HCT116 (cell line): ENCODE measurements at regions not wholly inside any gene's neighbourhood (a gene's known extent, or its start where the extent isn't known, plus 50 kb on each side); places are given as distances from the start of the nearest gene placed in this dataset.

Experiments
- ATAC-seq: fragments of 200-7000 bp; cut with Tn5 transposase; 2 replicates; pipeline ENCODE4 v1.9.1; 2020; ENCODE audit warnings: mild to moderate bottlenecking, moderate library complexity
- BruUV-seq: library from RNA; stranded (reverse); fragments of 400-500 nt; replicated peaks from 2 replicates; lab custom pipeline; 2021; lab: Mats Ljungman, UMichigan
- CTCF ChIA-PET: fragments of 300-600 bp; sonication (Branson Sonifier 250); formaldehyde crosslinking; loops from one replicate; lab custom pipeline; 2021; ENCODE audit warnings: antibody characterized with exemption; lab: Charles Lee
- POLR2A ChIA-PET: fragments of 300-600, 350-600 bp; sonication (Branson Sonifier 250); formaldehyde crosslinking; loops from one replicate; lab custom pipeline; 2021; ENCODE audit warnings: antibody characterized with exemption; lab: Charles Lee
- RAD21 ChIA-PET, 2 experiments: fragments of 300-600 bp; sonication (Branson Sonifier 250); formaldehyde crosslinking; loops; one replicate each; lab custom pipeline; 2023; ENCODE audit warnings: low total read pairs in 2 of 2; ENCODE audit not compliant: uncharacterized antibody in 2 of 2, unreplicated experiment in 2 of 2, low non-redundant PET in 1 of 2; lab: Charles Lee
- DNase-seq: peaks from one replicate; pipeline ENCODE4 v3.0.0-alpha.2; 2010; ENCODE audit warnings: low read depth, low spot score
- H2AFZ ChIP-seq: fragments of 200-600 bp; shearing (Covaris generic), sonication (generic); 2 replicates; pipeline ENCODE4 v1.6.1; 2017; ENCODE audit warnings: low read depth, mixed run types, mixed read lengths, antibody characterized with exemption, low read length; ENCODE audit not compliant: poor library complexity, severe bottlenecking
- H3K27ac ChIP-seq: 2 replicates; pipeline ENCODE4 v1.5.1; 2012; ENCODE audit warnings: low read depth, low read length
- H3K27me3 ChIP-seq: fragments of 200-600 bp; sonication (generic); 2 replicates; pipeline ENCODE4 v1.6.1; 2016; ENCODE audit warnings: mixed run types, low read length, mixed read lengths; ENCODE audit not compliant: insufficient read depth
- H3K36me3 ChIP-seq, 2 experiments: fragments of 200-500 bp in 1 of 2; fragments of 200-600 bp in 1 of 2; sonication (Bioruptor generic) in 1 of 2; sonication (generic) in 1 of 2; 2 replicates each; pipeline versions ENCODE4 v1.5.1 to v1.6.1; 2014 to 2016; ENCODE audit warnings: low read length in 2 of 2, inconsistent platforms in 1 of 2, mixed read lengths in 1 of 2, mixed run types in 1 of 2; ENCODE audit not compliant: insufficient read depth in 2 of 2, control insufficient read depth in 1 of 2
- H3K4me1 ChIP-seq, 2 experiments: fragments of 200-600 bp in 1 of 2; sonication (generic) in 1 of 2; 2 replicates each; pipeline versions ENCODE4 v1.5.1 to v1.6.1; 2012 to 2017; ENCODE audit warnings: low read length in 2 of 2, inconsistent platforms in 1 of 2, mild to moderate bottlenecking in 1 of 2, mixed read lengths in 1 of 2, mixed run types in 1 of 2, moderate library complexity in 1 of 2; ENCODE audit not compliant: insufficient read depth in 2 of 2, control insufficient read depth in 1 of 2
- H3K4me2 ChIP-seq: fragments of 200-600 bp; sonication (generic); 2 replicates; pipeline ENCODE4 v1.6.1; 2017; ENCODE audit warnings: mixed run types, low read length, mixed read lengths
- H3K4me3 ChIP-seq, 2 experiments: fragments of 200-600 bp in 1 of 2; sonication (generic) in 1 of 2; replicated peaks in 1 of 2; 2 replicates each; pipeline ENCODE4 v1.5.1; 2011 to 2016; ENCODE audit warnings: low read length in 2 of 2, control low read depth in 1 of 2, low read depth in 1 of 2, mild to moderate bottlenecking in 1 of 2, mixed read lengths in 1 of 2, mixed run types in 1 of 2
- H3K79me2 ChIP-seq: fragments of 200-600 bp; sonication (generic); 2 replicates; pipeline ENCODE4 v1.6.1; 2017; ENCODE audit warnings: mild to moderate bottlenecking, mixed run types, low read length, moderate library complexity, mixed read lengths; ENCODE audit not compliant: insufficient read depth
- H3K9ac ChIP-seq: fragments of 200-600 bp; sonication (generic); 2 replicates; pipeline ENCODE4 v1.6.1; 2016; ENCODE audit warnings: low read length, mixed read lengths
- H3K9me2 ChIP-seq: fragments of 200-600 bp; sonication (generic), shearing (Covaris generic); 2 replicates; pipeline ENCODE4 v1.6.1; 2017; ENCODE audit warnings: mixed run types, mild to moderate bottlenecking, moderate library complexity; ENCODE audit not compliant: insufficient read depth
- H3K9me3 ChIP-seq, 2 experiments: fragments of 200-500 bp in 1 of 2; fragments of 200-600 bp in 1 of 2; sonication (Bioruptor generic) in 1 of 2; sonication (generic) in 1 of 2; 2 replicates each; pipeline ENCODE4 v1.6.1; 2014 to 2017; ENCODE audit warnings: low read length in 2 of 2, mixed read lengths in 2 of 2, inconsistent platforms in 1 of 2, low read depth in 1 of 2, mild to moderate bottlenecking in 1 of 2, mixed run types in 1 of 2, moderate library complexity in 1 of 2; ENCODE audit not compliant: control insufficient read depth in 1 of 2, insufficient read depth in 1 of 2
- H4K20me1 ChIP-seq: fragments of 200-600 bp; sonication (generic), shearing (Covaris generic); 2 replicates; pipeline ENCODE4 v1.6.1; 2017; ENCODE audit warnings: mixed run types, mild to moderate bottlenecking, moderate library complexity; ENCODE audit not compliant: insufficient read depth
- CEBPB ChIP-seq: IDR thresholded peaks from 2 replicates; pipeline ENCODE4 v1.6.1; 2012; ENCODE audit warnings: low read depth
- EGR1 ChIP-seq: IDR thresholded peaks from 2 replicates; pipeline ENCODE4 v1.6.1; 2012; ENCODE audit warnings: low read depth
- ELF1 ChIP-seq: IDR thresholded peaks from 2 replicates; pipeline ENCODE4 v1.6.1; 2012; ENCODE audit warnings: low read depth, borderline replicate concordance
- EZH2phosphoT487 ChIP-seq: fragments of 200-600 bp; IDR thresholded peaks from 2 replicates; pipeline ENCODE4 v1.6.1; 2018; ENCODE audit warnings: antibody characterized with exemption, borderline replicate concordance
- FOSL1 ChIP-seq: IDR thresholded peaks from 2 replicates; pipeline ENCODE4 v1.6.1; 2012; ENCODE audit warnings: low read depth
- POLR2A ChIP-seq: IDR thresholded peaks from 2 replicates; pipeline ENCODE4 v1.7.0; 2011; ENCODE audit warnings: borderline replicate concordance; ENCODE audit not compliant: insufficient read depth, insufficient read length; ENCODE audit errors: extremely low read depth
- RAD21 ChIP-seq: IDR thresholded peaks from 2 replicates; pipeline ENCODE4 v1.6.1; 2012; ENCODE audit warnings: low read depth, mild to moderate bottlenecking
- SP1 ChIP-seq: IDR thresholded peaks from 2 replicates; pipeline ENCODE4 v1.6.1; 2012; ENCODE audit warnings: low read depth
- SRF ChIP-seq: IDR thresholded peaks from 2 replicates; pipeline ENCODE4 v1.6.1; 2012; ENCODE audit warnings: low read depth
- TCF7L2 ChIP-seq: IDR thresholded peaks from 2 replicates; pipeline ENCODE4 v1.7.0; 2011; ENCODE audit warnings: borderline replicate concordance, inconsistent platforms; ENCODE audit not compliant: insufficient read depth, insufficient read length; ENCODE audit errors: extremely low read depth
- YY1 ChIP-seq: IDR thresholded peaks from 2 replicates; pipeline ENCODE4 v1.6.1; 2011; ENCODE audit warnings: low read length, low read depth, moderate library complexity, mild to moderate bottlenecking; ENCODE audit not compliant: insufficient replicate concordance; ENCODE audit errors: extremely low read depth
- ZFX ChIP-seq: fragments of 450-650 bp; IDR thresholded peaks from 2 replicates; pipeline ENCODE4 v1.6.1; 2017
- ZNF274 ChIP-seq: fragments of 200-500 bp; sonication (Bioruptor generic); IDR thresholded peaks from 2 replicates; pipeline ENCODE4 v1.6.1; 2014; ENCODE audit warnings: mild to moderate bottlenecking, low read depth, low read length, inconsistent platforms
- intact Hi-C: fragments of 100-400 bp; cut with micrococcal nuclease; formaldehyde crosslinking; loops from 2 replicates; pipeline ENCODE4 v1.10.0; 2022
- TF ChIP-seq, protein P1 (sequence below), 3 experiments: fragments of 200-600 bp in 1 of 3; sonication (generic) in 1 of 3; IDR thresholded peaks in 2 of 3; conservative IDR thresholded peaks in 1 of 3; 2 replicates each; pipeline ENCODE4 v1.5.1; 2012 to 2017; ENCODE audit warnings: low read depth in 2 of 3, low read length in 2 of 3, antibody characterized with exemption in 1 of 3, borderline replicate concordance in 1 of 3, control low read depth in 1 of 3, mild to moderate bottlenecking in 1 of 3, mixed read lengths in 1 of 3, mixed run types in 1 of 3, moderate library complexity in 1 of 3; ENCODE audit not compliant: insufficient read depth in 1 of 3
- TF ChIP-seq, protein P2 (sequence below): IDR thresholded peaks from 2 replicates; pipeline ENCODE4 v1.6.1; 2012; ENCODE audit warnings: low read depth

DNA sequence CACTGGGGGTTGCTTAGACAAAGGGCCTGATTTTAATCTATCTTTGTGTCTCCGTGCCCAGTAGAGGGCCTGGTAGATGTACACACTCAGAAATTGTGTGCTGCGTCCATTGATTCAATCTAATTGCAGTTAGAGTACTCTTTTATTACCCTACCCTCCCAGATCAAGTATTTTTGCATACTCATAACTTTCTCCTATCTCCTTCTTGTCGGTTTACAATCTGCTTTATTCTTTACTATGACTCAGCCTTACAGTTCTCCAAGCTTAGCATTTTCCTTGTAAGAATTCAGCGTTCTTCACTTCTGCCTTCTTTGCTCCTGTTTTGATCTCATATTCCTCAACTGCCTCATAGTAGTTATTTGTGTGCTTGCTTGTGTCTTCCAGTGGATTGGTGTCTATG lies 124.5 kb upstream of the ARRDC4 start:
- TF ChIP-seq ELF1 (no peak), EGR1 (no peak), SP1 (no peak), TCF7L2 (no peak), CEBPB (no peak), RAD21 (no peak), ZNF274 (no peak), EZH2phosphoT487 (no peak), ZFX (no peak), YY1 (no peak), SRF (no peak), FOSL1 (no peak), POLR2A (no peak)
- TF ChIP-seq, protein P1, sequence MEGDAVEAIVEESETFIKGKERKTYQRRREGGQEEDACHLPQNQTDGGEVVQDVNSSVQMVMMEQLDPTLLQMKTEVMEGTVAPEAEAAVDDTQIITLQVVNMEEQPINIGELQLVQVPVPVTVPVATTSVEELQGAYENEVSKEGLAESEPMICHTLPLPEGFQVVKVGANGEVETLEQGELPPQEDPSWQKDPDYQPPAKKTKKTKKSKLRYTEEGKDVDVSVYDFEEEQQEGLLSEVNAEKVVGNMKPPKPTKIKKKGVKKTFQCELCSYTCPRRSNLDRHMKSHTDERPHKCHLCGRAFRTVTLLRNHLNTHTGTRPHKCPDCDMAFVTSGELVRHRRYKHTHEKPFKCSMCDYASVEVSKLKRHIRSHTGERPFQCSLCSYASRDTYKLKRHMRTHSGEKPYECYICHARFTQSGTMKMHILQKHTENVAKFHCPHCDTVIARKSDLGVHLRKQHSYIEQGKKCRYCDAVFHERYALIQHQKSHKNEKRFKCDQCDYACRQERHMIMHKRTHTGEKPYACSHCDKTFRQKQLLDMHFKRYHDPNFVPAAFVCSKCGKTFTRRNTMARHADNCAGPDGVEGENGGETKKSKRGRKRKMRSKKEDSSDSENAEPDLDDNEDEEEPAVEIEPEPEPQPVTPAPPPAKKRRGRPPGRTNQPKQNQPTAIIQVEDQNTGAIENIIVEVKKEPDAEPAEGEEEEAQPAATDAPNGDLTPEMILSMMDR (IDR thresholded peaks at IDR 0.05 in 2 of 3, conservative IDR thresholded peaks at IDR 0.05 in 1 of 3; ENCODE audit: borderline replicate concordance in 1 of 3, insufficient read depth in 1 of 3, low read depth in 2 of 3, low read length in 2 of 3): no peak
- TF ChIP-seq, protein P2, sequence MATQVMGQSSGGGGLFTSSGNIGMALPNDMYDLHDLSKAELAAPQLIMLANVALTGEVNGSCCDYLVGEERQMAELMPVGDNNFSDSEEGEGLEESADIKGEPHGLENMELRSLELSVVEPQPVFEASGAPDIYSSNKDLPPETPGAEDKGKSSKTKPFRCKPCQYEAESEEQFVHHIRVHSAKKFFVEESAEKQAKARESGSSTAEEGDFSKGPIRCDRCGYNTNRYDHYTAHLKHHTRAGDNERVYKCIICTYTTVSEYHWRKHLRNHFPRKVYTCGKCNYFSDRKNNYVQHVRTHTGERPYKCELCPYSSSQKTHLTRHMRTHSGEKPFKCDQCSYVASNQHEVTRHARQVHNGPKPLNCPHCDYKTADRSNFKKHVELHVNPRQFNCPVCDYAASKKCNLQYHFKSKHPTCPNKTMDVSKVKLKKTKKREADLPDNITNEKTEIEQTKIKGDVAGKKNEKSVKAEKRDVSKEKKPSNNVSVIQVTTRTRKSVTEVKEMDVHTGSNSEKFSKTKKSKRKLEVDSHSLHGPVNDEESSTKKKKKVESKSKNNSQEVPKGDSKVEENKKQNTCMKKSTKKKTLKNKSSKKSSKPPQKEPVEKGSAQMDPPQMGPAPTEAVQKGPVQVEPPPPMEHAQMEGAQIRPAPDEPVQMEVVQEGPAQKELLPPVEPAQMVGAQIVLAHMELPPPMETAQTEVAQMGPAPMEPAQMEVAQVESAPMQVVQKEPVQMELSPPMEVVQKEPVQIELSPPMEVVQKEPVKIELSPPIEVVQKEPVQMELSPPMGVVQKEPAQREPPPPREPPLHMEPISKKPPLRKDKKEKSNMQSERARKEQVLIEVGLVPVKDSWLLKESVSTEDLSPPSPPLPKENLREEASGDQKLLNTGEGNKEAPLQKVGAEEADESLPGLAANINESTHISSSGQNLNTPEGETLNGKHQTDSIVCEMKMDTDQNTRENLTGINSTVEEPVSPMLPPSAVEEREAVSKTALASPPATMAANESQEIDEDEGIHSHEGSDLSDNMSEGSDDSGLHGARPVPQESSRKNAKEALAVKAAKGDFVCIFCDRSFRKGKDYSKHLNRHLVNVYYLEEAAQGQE: no peak
- H3K79me2 ChIP-seq: no peaks in the 10 kb centered on the region
- POLR2A ChIA-PET: no interaction called here
- ATAC-seq (no peak), DNase-seq (no peak)
- H3K9ac ChIP-seq: no peak overlapping the region
- no peaks in the 10 kb centered on the region for H3K27me3 ChIP-seq
- CTCF ChIA-PET: no interaction called here
- no peak overlapping the region for H2AFZ ChIP-seq
- no peaks in the 10 kb centered on the region for H3K36me3 ChIP-seq
- no peaks in the 10 kb centered on the region for H3K4me1 ChIP-seq
- no peaks in the 10 kb centered on the region for H3K9me2 ChIP-seq
- H3K9me3 ChIP-seq: no peaks in the 10 kb centered on the region
- H3K4me2 ChIP-seq: no peak overlapping the region
- intact Hi-C loops: no loop called here
- no peak overlapping the region for H3K27ac ChIP-seq
- H3K4me3 ChIP-seq: no peak overlapping the region
- RAD21 ChIA-PET: no interaction called here
- BruUV-seq: no TSS peak
- no peaks in the 10 kb centered on the region for H4K20me1 ChIP-seq
